Body of pancreas (tissue), 4 donors: ENCODE measurements at regions not wholly inside any gene's neighbourhood (a gene's known extent, or its start where the extent isn't known, plus 50 kb on each side); places are given as distances from the start of the nearest gene placed in this dataset.

Experiments
- CTCF ChIP-seq, 7 experiments: fragments of 450-650 bp in 4 of 7; fragments of 200-600 bp in 3 of 7; sonication (generic) in 3 of 7; IDR thresholded peaks; one replicate each; pipeline ENCODE4 v1.5.1; 2016 to 2019; ENCODE audit warnings: antibody characterized with exemption in 7 of 7
- POLR2A ChIP-seq, 3 donors: fragments of 450-650 bp; IDR thresholded peaks; one replicate each; pipeline ENCODE4 v1.6.1; 2016; ENCODE audit warnings: antibody characterized with exemption in 3 of 3, mild to moderate bottlenecking in 2 of 3

- TF ChIP-seq CTCF (IDR thresholded peaks at IDR 0.05) (no peak), POLR2A (IDR thresholded peaks at IDR 0.05) (no peak)
These were observed 150.7 kb upstream of the SGK1 start for GRCh38 chr6:134468633-134469032.
